ENCODE measurements at regions not wholly inside any gene's neighbourhood (a gene's known extent, or its start where the extent isn't known, plus 50 kb on each side); places are given as distances from the start of the nearest gene placed in this dataset.
"Not testable (repeated sequence)": the region's sequence is repeated elsewhere in the genome, so short reads cannot be mapped to it uniquely, and the experiment has no call there.

- H3K27me3 ChIP-seq (ENCODE audit: insufficient read depth, low read length, poor library complexity, severe bottlenecking) = no peaks in the 10 kb centered on the region
- DNase-seq = no peak
- ChIA-PET CTCF (no interaction called here), POLR2A (no interaction called here)
- no peak overlapping the region for H3K27ac ChIP-seq (ENCODE audit: low read depth, low read length)
- H3K36me3 Mint-ChIP-seq = no peaks in the 10 kb centered on the region
- no peak overlapping the region for H3K4me3 ChIP-seq (ENCODE audit: low read length)
- no peaks in the 10 kb centered on the region for H3K9me3 ChIP-seq (ENCODE audit: low read length)
- H3K9me3 Mint-ChIP-seq = peaks cover 0 to 3% (median 0%) of the 10 kb centered on the region in 5 donors
- H3K4me1 Mint-ChIP-seq = no peaks in the 10 kb centered on the region
- no peak overlapping the region for H3K4me3 Mint-ChIP-seq
- H3K27ac Mint-ChIP-seq = no peak overlapping the region
- H3K4me1 ChIP-seq (ENCODE audit: insufficient read depth, low read length) = no peaks in the 10 kb centered on the region
- peaks cover 0 to 2% of the 10 kb centered on the region in 2 donors for H3K27me3 Mint-ChIP-seq
- H3K36me3 ChIP-seq (ENCODE audit: insufficient read depth, low read length) = no peaks in the 10 kb centered on the region
These were observed 394.4 kb downstream of the IPO8 start for GRCh38 chr12:30301291-30301690.

- ChIA-PET POLR2A (no interaction called here), CTCF (no interaction called here)
- no peak overlapping the region for H3K27ac Mint-ChIP-seq
These were observed 399.2 kb downstream of the IPO8 start for GRCh38 chr12:30296486-30296885.

GRCh38 chr12:30286345-30286926 lies 409.2 kb downstream of the IPO8 start:
- Histone ChIP-seq H3K27me3 (ENCODE audit: insufficient read depth, low read length, poor library complexity, severe bottlenecking) (no peaks in the 10 kb centered on the region), H3K27ac (ENCODE audit: low read depth, low read length) (no peak overlapping the region), H3K9me3 (ENCODE audit: low read length) (no peaks in the 10 kb centered on the region), H3K36me3 (ENCODE audit: insufficient read depth, low read length) (no peaks in the 10 kb centered on the region), H3K4me3 (ENCODE audit: low read length) (no peak overlapping the region), H3K4me1 (ENCODE audit: insufficient read depth, low read length) (no peaks in the 10 kb centered on the region)
- Mint-ChIP-seq H3K36me3 (no peaks in the 10 kb centered on the region), H3K27ac (no peak overlapping the region), H3K9me3 (peaks cover 0 to 15% (median 0%) of the 10 kb centered on the region in 5 donors), H3K27me3 (peaks cover 0 to 6% of the 10 kb centered on the region in 2 donors), H3K4me3 (no peak overlapping the region), H3K4me1 (no peaks in the 10 kb centered on the region)
- ChIA-PET POLR2A (no interaction called here), CTCF (no interaction called here)
- no peak for DNase-seq

More at GRCh38 chr12:30296486-30296885, 399.2 kb downstream of the IPO8 start:
- Histone ChIP-seq H3K9me3 (ENCODE audit: low read length) (no peaks in the 10 kb centered on the region), H3K4me1 (ENCODE audit: insufficient read depth, low read length) (no peaks in the 10 kb centered on the region), H3K4me3 (ENCODE audit: low read length) (no peak overlapping the region), H3K36me3 (ENCODE audit: insufficient read depth, low read length) (no peaks in the 10 kb centered on the region), H3K27ac (ENCODE audit: low read depth, low read length) (no peak overlapping the region), H3K27me3 (ENCODE audit: insufficient read depth, low read length, poor library complexity, severe bottlenecking) (no peaks in the 10 kb centered on the region)
- Mint-ChIP-seq H3K36me3 (no peaks in the 10 kb centered on the region), H3K4me3 (no peak overlapping the region), H3K9me3 (peaks cover 0 to 8% (median 0%) of the 10 kb centered on the region in 5 donors), H3K4me1 (no peaks in the 10 kb centered on the region), H3K27me3 (peaks cover 0 to 4% of the 10 kb centered on the region in 2 donors)
- DNase-seq = no peak

GRCh38 chr12:30278401-30278800 lies 417.3 kb downstream of the IPO8 start:
- no peaks in the 10 kb centered on the region for H3K9me3 ChIP-seq (ENCODE audit: low read length)
- no peak for DNase-seq
- no peak overlapping the region for H3K27ac ChIP-seq (ENCODE audit: low read depth, low read length)
- no peaks in the 10 kb centered on the region for H3K36me3 ChIP-seq (ENCODE audit: insufficient read depth, low read length)
- ChIA-PET POLR2A (no interaction called here), CTCF (no interaction called here)
- Mint-ChIP-seq H3K4me3 (no peak overlapping the region), H3K9me3 (peaks cover 0 to 4% (median 3%) of the 10 kb centered on the region in 5 donors), H3K27me3 (peaks cover 0 to 2% of the 10 kb centered on the region in 2 donors), H3K36me3 (no peaks in the 10 kb centered on the region), H3K27ac (no peak overlapping the region), H3K4me1 (no peaks in the 10 kb centered on the region)
- no peak overlapping the region for H3K4me3 ChIP-seq (ENCODE audit: low read length)
- H3K27me3 ChIP-seq (ENCODE audit: insufficient read depth, low read length, poor library complexity, severe bottlenecking) = no peaks in the 10 kb centered on the region
- no peaks in the 10 kb centered on the region for H3K4me1 ChIP-seq (ENCODE audit: insufficient read depth, low read length)

- H3K9me3 Mint-ChIP-seq = peaks cover 0 to 10% (median 0%) of the 10 kb centered on the region in 5 donors
- H3K9me3 ChIP-seq (ENCODE audit: low read length); H3K36me3 ChIP-seq (ENCODE audit: insufficient read depth, low read length); H3K27me3 ChIP-seq (ENCODE audit: insufficient read depth, low read length, poor library complexity, severe bottlenecking); DNase-seq; H3K4me1 Mint-ChIP-seq; H3K27ac Mint-ChIP-seq; CTCF ChIA-PET; H3K27ac ChIP-seq (ENCODE audit: low read depth, low read length); H3K36me3 Mint-ChIP-seq; H3K4me3 Mint-ChIP-seq; H3K4me1 ChIP-seq (ENCODE audit: insufficient read depth, low read length); POLR2A ChIA-PET; H3K27me3 Mint-ChIP-seq; H3K4me3 ChIP-seq (ENCODE audit: low read length): not testable (repeated sequence)
These were observed 423.2 kb downstream of the IPO8 start for GRCh38 chr12:30272515-30272914.

GRCh38 chr12:30269496-30269895 lies 426.2 kb downstream of the IPO8 start:
- Mint-ChIP-seq H3K4me3 (no peak overlapping the region), H3K27ac (no peak overlapping the region), H3K36me3 (no peaks in the 10 kb centered on the region), H3K9me3 (peaks cover 0 to 11% (median 5%) of the 10 kb centered on the region in 5 donors), H3K4me1 (no peaks in the 10 kb centered on the region), H3K27me3 (no peaks in the 10 kb centered on the region)
- no peaks in the 10 kb centered on the region for H3K4me1 ChIP-seq (ENCODE audit: insufficient read depth, low read length)
- H3K4me3 ChIP-seq (ENCODE audit: low read length) = no peak overlapping the region
- H3K27ac ChIP-seq (ENCODE audit: low read depth, low read length) = no peak overlapping the region
- DNase-seq = no peak
- no peaks in the 10 kb centered on the region for H3K36me3 ChIP-seq (ENCODE audit: insufficient read depth, low read length)
- ChIA-PET POLR2A (no interaction called here), CTCF (no interaction called here)
- H3K9me3 ChIP-seq (ENCODE audit: low read length) = no peaks in the 10 kb centered on the region
- H3K27me3 ChIP-seq (ENCODE audit: insufficient read depth, low read length, poor library complexity, severe bottlenecking) = no peaks in the 10 kb centered on the region

GRCh38 chr12:30268041-30268440 lies 427.6 kb downstream of the IPO8 start:
- no peaks in the 10 kb centered on the region for H3K4me1 ChIP-seq (ENCODE audit: insufficient read depth, low read length)
- ChIA-PET POLR2A (no interaction called here), CTCF (no interaction called here)
- H3K27ac Mint-ChIP-seq = no peak overlapping the region
- no peak for DNase-seq
- no peaks in the 10 kb centered on the region for H3K27me3 ChIP-seq (ENCODE audit: insufficient read depth, low read length, poor library complexity, severe bottlenecking)
- H3K36me3 ChIP-seq (ENCODE audit: insufficient read depth, low read length) = no peaks in the 10 kb centered on the region
- peaks cover 0 to 7% (median 5%) of the 10 kb centered on the region in 5 donors for H3K9me3 Mint-ChIP-seq
- no peaks in the 10 kb centered on the region for H3K4me1 Mint-ChIP-seq
- no peaks in the 10 kb centered on the region for H3K36me3 Mint-ChIP-seq
- H3K27me3 Mint-ChIP-seq = no peaks in the 10 kb centered on the region
- H3K9me3 ChIP-seq (ENCODE audit: low read length) = no peaks in the 10 kb centered on the region
- H3K27ac ChIP-seq (ENCODE audit: low read depth, low read length) = no peak overlapping the region
- no peak overlapping the region for H3K4me3 ChIP-seq (ENCODE audit: low read length)
- no peak overlapping the region for H3K4me3 Mint-ChIP-seq

GRCh38 chr12:30263434-30263833 lies 432.2 kb downstream of the IPO8 start:
- Mint-ChIP-seq H3K36me3 (no peaks in the 10 kb centered on the region), H3K4me1 (no peaks in the 10 kb centered on the region), H3K27ac (no peak overlapping the region), H3K4me3 (no peak overlapping the region), H3K9me3 (peaks cover 0 to 5% (median 2%) of the 10 kb centered on the region in 5 donors), H3K27me3 (no peaks in the 10 kb centered on the region)
- H3K4me3 ChIP-seq (ENCODE audit: low read length) = no peak overlapping the region
- H3K27ac ChIP-seq (ENCODE audit: low read depth, low read length) = no peak overlapping the region
- H3K36me3 ChIP-seq (ENCODE audit: insufficient read depth, low read length) = no peaks in the 10 kb centered on the region
- H3K4me1 ChIP-seq (ENCODE audit: insufficient read depth, low read length) = no peaks in the 10 kb centered on the region
- no peaks in the 10 kb centered on the region for H3K9me3 ChIP-seq (ENCODE audit: low read length)
- H3K27me3 ChIP-seq (ENCODE audit: insufficient read depth, low read length, poor library complexity, severe bottlenecking) = no peaks in the 10 kb centered on the region
- CTCF ChIA-PET = no interaction called here
- DNase-seq = no peak
- POLR2A ChIA-PET = no interaction called here

GRCh38 chr12:30257618-30258017 lies 438.1 kb downstream of the IPO8 start:
- Histone ChIP-seq H3K36me3 (ENCODE audit: insufficient read depth, low read length) (no peaks in the 10 kb centered on the region), H3K9me3 (ENCODE audit: low read length) (no peaks in the 10 kb centered on the region), H3K4me3 (ENCODE audit: low read length) (no peak overlapping the region), H3K27me3 (ENCODE audit: insufficient read depth, low read length, poor library complexity, severe bottlenecking) (no peaks in the 10 kb centered on the region), H3K4me1 (ENCODE audit: insufficient read depth, low read length) (no peaks in the 10 kb centered on the region), H3K27ac (ENCODE audit: low read depth, low read length) (no peak overlapping the region)
- Mint-ChIP-seq H3K9me3 (peaks cover 0 to 2% (median 0%) of the 10 kb centered on the region in 5 donors), H3K27ac (no peak overlapping the region), H3K4me1 (no peaks in the 10 kb centered on the region), H3K36me3 (no peaks in the 10 kb centered on the region), H3K27me3 (no peaks in the 10 kb centered on the region), H3K4me3 (no peak overlapping the region)
- ChIA-PET POLR2A (no interaction called here), CTCF (no interaction called here)
- no peak for DNase-seq
